NCI-H2196 (cell line): ENCODE measurements at regions not wholly inside any gene's neighbourhood (a gene's known extent, or its start where the extent isn't known, plus 50 kb on each side); places are given as distances from the start of the nearest gene placed in this dataset.
"Not testable (repeated sequence)": the region's sequence is repeated elsewhere in the genome, so short reads cannot be mapped to it uniquely, and the experiment has no call there.

Source experiments
- DNase-seq: peaks from one replicate; lab custom pipeline; 2025; ENCODE audit not compliant: unreplicated experiment; lab: John Stamatoyannopoulos, UW

GRCh38 chr2:101610750-101611315, 86.7 kb upstream of the MAP4K4 start:
- DNase-seq: no peak

- DNase-seq: no peak
Observed at GRCh38 chr2:101609433-101609832, 88.1 kb upstream of the MAP4K4 start.

GRCh38 chr2:101608408-101609310, 88.8 kb upstream of the MAP4K4 start:
- DNase-seq: no peak

GRCh38 chr2:101597347-101597944, 100.1 kb upstream of the MAP4K4 start:
- no peak for DNase-seq

- no peak for DNase-seq
Observed at GRCh38 chr2:101596333-101596732, 101.2 kb upstream of the MAP4K4 start.

- DNase-seq: no peak
Observed at GRCh38 chr2:101587251-101587650, 110.3 kb upstream of the MAP4K4 start.

- no peak for DNase-seq
Observed at GRCh38 chr2:101583861-101584260, 108.9 kb upstream of the RFX8 start.

GRCh38 chr2:101581675-101582299, 106.9 kb upstream of the RFX8 start:
- DNase-seq: no peak

GRCh38 chr2:101580528-101580927, 105.6 kb upstream of the RFX8 start:
- no peak for DNase-seq

GRCh38 chr2:101578671-101579070, 103.8 kb upstream of the RFX8 start:
- no peak for DNase-seq

GRCh38 chr2:101578135-101578534, 103.2 kb upstream of the RFX8 start:
- DNase-seq: not testable (repeated sequence)

- no peak for DNase-seq
Observed at GRCh38 chr2:101577173-101577572, 102.3 kb upstream of the RFX8 start.

- DNase-seq: no peak
Observed at GRCh38 chr2:101574622-101575021, 99.7 kb upstream of the RFX8 start.

GRCh38 chr2:101571951-101572350, 97.0 kb upstream of the RFX8 start:
- DNase-seq: no peak

GRCh38 chr2:101569886-101570520, 95.1 kb upstream of the RFX8 start:
- DNase-seq: no peak

- DNase-seq: no peak
Observed at GRCh38 chr2:101568969-101569368, 94.1 kb upstream of the RFX8 start.

- DNase-seq: no peak
Observed at GRCh38 chr2:101566632-101567228, 91.8 kb upstream of the RFX8 start.

- no peak for DNase-seq
Observed at GRCh38 chr2:101563849-101564248, 88.9 kb upstream of the RFX8 start.

- no peak for DNase-seq
Observed at GRCh38 chr2:101560780-101561315, 85.9 kb upstream of the RFX8 start.

- DNase-seq: no peak
Observed at GRCh38 chr2:101559551-101559950, 84.6 kb upstream of the RFX8 start.
